ENCODE measurements at regions not wholly inside any gene's neighbourhood (a gene's known extent, or its start where the extent isn't known, plus 50 kb on each side); places are given as distances from the start of the nearest gene placed in this dataset.
"Not testable (repeated sequence)": the region's sequence is repeated elsewhere in the genome, so short reads cannot be mapped to it uniquely, and the experiment has no call there.

- intact Hi-C loops (cut with micrococcal nuclease): no loop called here
These were observed 525.8 kb downstream of the NLGN4X start for GRCh38 chrX:5702890-5703289.

- intact Hi-C loops (cut with micrococcal nuclease): no loop called here
These were observed 532.7 kb downstream of the NLGN4X start for GRCh38 chrX:5695971-5696370.

GRCh38 chrX:5683996-5684395, 544.7 kb downstream of the NLGN4X start:
- intact Hi-C loops (cut with micrococcal nuclease): no loop called here

GRCh38 chrX:5681159-5681558, 547.5 kb downstream of the NLGN4X start:
- intact Hi-C loops (cut with micrococcal nuclease): no loop called here

GRCh38 chrX:5674036-5674435, 554.6 kb downstream of the NLGN4X start:
- intact Hi-C loops (cut with micrococcal nuclease): no loop called here

GRCh38 chrX:5672099-5672498, 556.6 kb downstream of the NLGN4X start:
- intact Hi-C loops (cut with micrococcal nuclease): no loop called here

- intact Hi-C loops (cut with micrococcal nuclease): not testable (repeated sequence)
These were observed 562.0 kb downstream of the NLGN4X start for GRCh38 chrX:5666689-5667088.

GRCh38 chrX:5656544-5656943, 572.1 kb downstream of the NLGN4X start:
- intact Hi-C loops (cut with micrococcal nuclease): no loop called here

GRCh38 chrX:5650904-5651303, 577.8 kb downstream of the NLGN4X start:
- intact Hi-C loops (cut with micrococcal nuclease): no loop called here

GRCh38 chrX:5648941-5649568, 579.6 kb downstream of the NLGN4X start:
- intact Hi-C loops (cut with micrococcal nuclease): no loop called here

- intact Hi-C loops (cut with micrococcal nuclease): no loop called here
These were observed 581.8 kb downstream of the NLGN4X start for GRCh38 chrX:5646818-5647217.

GRCh38 chrX:5644776-5645175, 583.9 kb downstream of the NLGN4X start:
- intact Hi-C loops (cut with micrococcal nuclease): no loop called here

- intact Hi-C loops (cut with micrococcal nuclease): no loop called here
These were observed 588.6 kb downstream of the NLGN4X start for GRCh38 chrX:5640071-5640470.

- intact Hi-C loops (cut with micrococcal nuclease): no loop called here
These were observed 590.1 kb downstream of the NLGN4X start for GRCh38 chrX:5638572-5638971.

GRCh38 chrX:5632887-5633286, 595.8 kb downstream of the NLGN4X start:
- intact Hi-C loops (cut with micrococcal nuclease): no loop called here

GRCh38 chrX:5632061-5632614, 596.5 kb downstream of the NLGN4X start:
- intact Hi-C loops (cut with micrococcal nuclease): no loop called here

- intact Hi-C loops (cut with micrococcal nuclease): no loop called here
These were observed 611.0 kb downstream of the NLGN4X start for GRCh38 chrX:5617666-5618065.

- intact Hi-C loops (cut with micrococcal nuclease): no loop called here
These were observed 633.1 kb downstream of the NLGN4X start for GRCh38 chrX:5595570-5595969.

GRCh38 chrX:5586726-5587125, 641.9 kb downstream of the NLGN4X start:
- intact Hi-C loops (cut with micrococcal nuclease): no loop called here

- intact Hi-C loops (cut with micrococcal nuclease): no loop called here
These were observed 653.3 kb downstream of the NLGN4X start for GRCh38 chrX:5575407-5575806.

- intact Hi-C loops (cut with micrococcal nuclease): no loop called here
These were observed 659.7 kb downstream of the NLGN4X start for GRCh38 chrX:5568934-5569333.

- intact Hi-C loops (cut with micrococcal nuclease): no loop called here
These were observed 669.3 kb downstream of the NLGN4X start for GRCh38 chrX:5559386-5559785.

GRCh38 chrX:5549512-5549911, 679.2 kb downstream of the NLGN4X start:
- intact Hi-C loops (cut with micrococcal nuclease): no loop called here

GRCh38 chrX:5537098-5537497, 691.6 kb downstream of the NLGN4X start:
- intact Hi-C loops (cut with micrococcal nuclease): no loop called here
